Kidney (tissue), 13 donors: ENCODE measurements at regions not wholly inside any gene's neighbourhood (a gene's known extent, or its start where the extent isn't known, plus 50 kb on each side); places are given as distances from the start of the nearest gene placed in this dataset.
A peak's percentile ranks its signal among the peaks of the same experiment; 100 is the strongest.
"Not testable (repeated sequence)": the region's sequence is repeated elsewhere in the genome, so short reads cannot be mapped to it uniquely, and the experiment has no call there.

Source experiments
- DNase-seq, 5 donors: peaks; one replicate each; pipeline ENCODE4 v3.0.0-alpha.2; 2013 to 2020
- FAIRE-seq: peaks from 2 replicates; lab custom pipeline; 2012; peaks lifted over from hg19 to GRCh38; lab: Jason Lieb, UNC
- H3K27ac ChIP-seq, 2 donors: one replicate each; pipeline ENCODE4 v1.7.0; 2013; ENCODE audit warnings: low read depth in 2 of 2, low read length in 2 of 2, inconsistent platforms in 1 of 2
- H3K27me3 ChIP-seq: one replicate; pipeline ENCODE4 v1.7.1; 2013; ENCODE audit warnings: low read length, inconsistent platforms; ENCODE audit not compliant: control insufficient read depth, insufficient read depth
- H3K36me3 ChIP-seq, 3 donors: one replicate each; pipeline versions ENCODE4 v1.7.0 to v1.7.1; 2013; ENCODE audit warnings: low read length in 3 of 3, control low read depth in 1 of 3, inconsistent platforms in 1 of 3; ENCODE audit not compliant: insufficient read depth in 3 of 3, control insufficient read depth in 2 of 3
- H3K4me1 ChIP-seq, 3 donors: one replicate each; pipeline versions ENCODE4 v1.7.0 to v1.7.1; 2013; ENCODE audit warnings: low read length in 3 of 3, inconsistent platforms in 1 of 3, low read depth in 1 of 3; ENCODE audit not compliant: control insufficient read depth in 2 of 3, insufficient read depth in 2 of 3
- H3K4me3 ChIP-seq, 3 donors: one replicate each; pipeline versions ENCODE4 v1.7.0 to v1.8.1; 2013; ENCODE audit warnings: low read length in 3 of 3, control low read depth in 1 of 3, inconsistent platforms in 1 of 3
- H3K9ac ChIP-seq, 3 donors: one replicate each; pipeline versions ENCODE4 v1.7.0 to v1.7.1; 2013; ENCODE audit warnings: low read length in 3 of 3, control low read depth in 1 of 3, inconsistent platforms in 1 of 3
- H3K9me3 ChIP-seq, 3 donors: one replicate each; pipeline versions ENCODE4 v1.7.0 to v1.7.1; 2013; ENCODE audit warnings: low read length in 3 of 3, control low read depth in 1 of 3, inconsistent platforms in 1 of 3; ENCODE audit not compliant: control insufficient read depth in 2 of 3, insufficient read depth in 1 of 3
- CTCF ChIP-seq: IDR thresholded peaks from 3 replicates; pipeline ENCODE4 v1.5.1; 2012; ENCODE audit warnings: mild to moderate bottlenecking, moderate library complexity, borderline replicate concordance; ENCODE audit not compliant: insufficient read depth; ENCODE audit errors: extremely low read depth
- intact Hi-C: fragments of 100-400 bp; cut with DNase I; formaldehyde crosslinking; loops from one replicate; pipeline ENCODE4 v1.11.1; 2022
- donor health status: control.
- donor health status: control.
- donor health status: control.
- donor health status: control.
- donor health status: control.
- donor health status: DM: yes; HTN: yes; CAD: no.
- donor health status: Normal renal cell carcinoma (clear cell type).

- no peaks in the 10 kb centered on the region for H3K4me1 ChIP-seq
- H3K9me3 ChIP-seq: no peaks in the 10 kb centered on the region
- FAIRE-seq: no peak
- H3K36me3 ChIP-seq: no peaks in the 10 kb centered on the region
- DNase-seq: peak in 2 of 5 donors; percentile 19 to 27
- no peak overlapping the region for H3K9ac ChIP-seq
- intact Hi-C loops: no loop called here
- H3K4me3 ChIP-seq: no peak overlapping the region
- no peak overlapping the region for H3K27ac ChIP-seq
- H3K27me3 ChIP-seq: no peaks in the 10 kb centered on the region
- TF ChIP-seq CTCF: no peak
Measured at GRCh38 chr6:62999796-63000195, 211.5 kb upstream of the FKBP1C start.

GRCh38 chr6:63006018-63006417, 205.3 kb upstream of the FKBP1C start:
- H3K27ac ChIP-seq, FAIRE-seq, H3K4me3 ChIP-seq, H3K27me3 ChIP-seq, intact Hi-C loops, H3K9me3 ChIP-seq, H3K4me1 ChIP-seq, DNase-seq, H3K36me3 ChIP-seq, H3K9ac ChIP-seq: not testable (repeated sequence)

- H3K27ac ChIP-seq, H3K9me3 ChIP-seq, DNase-seq, H3K4me3 ChIP-seq, H3K36me3 ChIP-seq, H3K4me1 ChIP-seq, H3K9ac ChIP-seq, H3K27me3 ChIP-seq, intact Hi-C loops, FAIRE-seq: not testable (repeated sequence)
Measured at GRCh38 chr6:63010962-63011361, 200.3 kb upstream of the FKBP1C start.

GRCh38 chr6:63014290-63014689, 197.0 kb upstream of the FKBP1C start:
- Histone ChIP-seq H3K4me3 (no peak overlapping the region), H3K27ac (no peak overlapping the region), H3K27me3 (no peaks in the 10 kb centered on the region), H3K36me3 (no peaks in the 10 kb centered on the region), H3K4me1 (no peaks in the 10 kb centered on the region), H3K9me3 (no peaks in the 10 kb centered on the region), H3K9ac (no peak overlapping the region)
- DNase-seq (no peak), FAIRE-seq (no peak)
- intact Hi-C loops: no loop called here
- no peak for TF ChIP-seq CTCF

- TF ChIP-seq CTCF: no peak
- intact Hi-C loops: no loop called here
- Histone ChIP-seq H3K4me1 (no peaks in the 10 kb centered on the region), H3K27ac (no peak overlapping the region), H3K36me3 (no peaks in the 10 kb centered on the region), H3K9ac (no peak overlapping the region), H3K4me3 (no peak overlapping the region), H3K9me3 (no peaks in the 10 kb centered on the region), H3K27me3 (no peaks in the 10 kb centered on the region)
- FAIRE-seq (peak; percentile 13), DNase-seq (no peak)
Measured at GRCh38 chr6:63022631-63023030, 188.6 kb upstream of the FKBP1C start.
